ENCODE measurements at regions not wholly inside any gene's neighbourhood (a gene's known extent, or its start where the extent isn't known, plus 50 kb on each side); places are given as distances from the start of the nearest gene placed in this dataset.

DNA sequence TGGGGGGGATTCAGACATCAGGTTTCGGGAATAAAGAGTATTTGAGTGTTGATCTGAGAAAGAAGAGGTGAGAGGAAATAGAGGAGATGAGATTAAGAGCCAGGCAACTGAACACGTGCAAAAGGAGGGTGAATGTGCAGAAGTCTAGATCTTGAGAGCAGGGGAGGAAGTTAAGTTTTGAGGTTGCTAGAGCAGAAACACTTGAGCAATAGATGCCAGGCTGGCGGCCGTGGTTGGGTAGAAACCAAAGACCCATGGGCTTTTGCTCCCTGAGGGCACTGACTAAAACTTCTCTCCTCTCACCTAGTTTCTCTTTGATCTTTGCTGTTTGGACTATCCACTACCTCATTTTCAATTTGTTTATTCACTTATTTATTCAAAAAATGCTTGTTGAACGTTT lies 116.0 kb downstream of the CDC42EP3 start:
- no peak overlapping the region for H3K27ac ChIP-seq (ENCODE audit: low read depth, low read length)
- H3K79me2 ChIP-seq (ENCODE audit: control insufficient read depth, insufficient read depth, low read length, unreplicated experiment) = no peaks in the 10 kb centered on the region
- no peak overlapping the region for H2AFZ ChIP-seq (ENCODE audit: low read length, unreplicated experiment)
- no peaks in the 10 kb centered on the region for H3K27me3 ChIP-seq (ENCODE audit: insufficient read depth, low read length)
- peaks cover 5% of the 10 kb centered on the region for H3K4me1 ChIP-seq (ENCODE audit: control insufficient read depth, insufficient read depth, low read length, unreplicated experiment)
- no peak overlapping the region for H3K4me3 ChIP-seq (ENCODE audit: low read depth, low read length)
- H3K36me3 ChIP-seq (ENCODE audit: insufficient read depth, low read length) = no peaks in the 10 kb centered on the region

DNA sequence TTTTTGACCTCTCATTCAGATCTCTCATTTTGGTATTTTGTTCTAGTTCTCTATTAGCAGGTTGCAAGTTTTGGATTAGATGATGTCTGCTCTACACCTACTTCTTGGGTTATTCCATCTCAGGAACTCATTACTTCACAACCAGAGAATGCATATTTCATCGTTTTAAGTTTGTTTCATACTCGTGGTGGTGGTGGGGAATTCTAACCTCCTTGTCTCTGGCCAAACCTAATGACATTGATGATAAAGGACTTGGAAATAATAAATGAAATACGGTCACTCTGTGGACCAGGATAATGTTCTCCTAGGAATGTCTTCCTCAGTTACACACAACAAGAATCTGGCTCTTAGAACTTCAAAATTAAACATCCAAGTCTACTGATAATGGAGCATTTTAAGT lies 115.2 kb downstream of the CDC42EP3 start:
- H3K36me3 ChIP-seq (ENCODE audit: insufficient read depth, low read length) = no peaks in the 10 kb centered on the region
- H3K79me2 ChIP-seq (ENCODE audit: control insufficient read depth, insufficient read depth, low read length, unreplicated experiment) = no peaks in the 10 kb centered on the region
- H2AFZ ChIP-seq (ENCODE audit: low read length, unreplicated experiment) = no peak overlapping the region
- H3K27ac ChIP-seq (ENCODE audit: low read depth, low read length) = no peak overlapping the region
- peaks cover 13% of the 10 kb centered on the region for H3K4me1 ChIP-seq (ENCODE audit: control insufficient read depth, insufficient read depth, low read length, unreplicated experiment)
- H3K27me3 ChIP-seq (ENCODE audit: insufficient read depth, low read length) = no peaks in the 10 kb centered on the region
- no peak overlapping the region for H3K4me3 ChIP-seq (ENCODE audit: low read depth, low read length)

DNA sequence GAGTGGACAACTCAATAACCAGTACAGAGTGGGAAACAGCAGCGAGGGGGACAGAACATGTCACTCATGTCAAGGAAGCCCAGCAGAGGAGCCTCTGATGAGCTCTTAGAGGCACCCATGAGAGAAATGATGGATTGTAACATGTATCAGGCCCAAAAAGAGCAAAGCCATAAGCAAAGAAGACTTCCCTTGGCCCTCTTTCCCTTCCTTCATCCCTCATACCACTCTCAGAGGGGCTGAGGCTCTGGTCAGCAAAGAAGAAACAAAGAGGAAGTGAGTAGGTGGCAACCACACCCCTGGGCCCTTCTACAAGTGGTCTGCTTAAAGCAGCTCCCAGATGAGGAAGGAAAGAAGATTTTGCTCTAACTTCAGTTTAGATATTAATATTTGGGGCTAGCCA lies 112.8 kb downstream of the CDC42EP3 start:
- Histone ChIP-seq H3K4me3 (ENCODE audit: low read depth, low read length) (no peak overlapping the region), H3K4me1 (ENCODE audit: control insufficient read depth, insufficient read depth, low read length, unreplicated experiment) (peaks cover 35% of the 10 kb centered on the region), H3K79me2 (ENCODE audit: control insufficient read depth, insufficient read depth, low read length, unreplicated experiment) (no peaks in the 10 kb centered on the region), H3K27ac (ENCODE audit: low read depth, low read length) (no peak overlapping the region), H3K36me3 (ENCODE audit: insufficient read depth, low read length) (no peaks in the 10 kb centered on the region), H3K27me3 (ENCODE audit: insufficient read depth, low read length) (no peaks in the 10 kb centered on the region), H2AFZ (ENCODE audit: low read length, unreplicated experiment) (no peak overlapping the region)

DNA sequence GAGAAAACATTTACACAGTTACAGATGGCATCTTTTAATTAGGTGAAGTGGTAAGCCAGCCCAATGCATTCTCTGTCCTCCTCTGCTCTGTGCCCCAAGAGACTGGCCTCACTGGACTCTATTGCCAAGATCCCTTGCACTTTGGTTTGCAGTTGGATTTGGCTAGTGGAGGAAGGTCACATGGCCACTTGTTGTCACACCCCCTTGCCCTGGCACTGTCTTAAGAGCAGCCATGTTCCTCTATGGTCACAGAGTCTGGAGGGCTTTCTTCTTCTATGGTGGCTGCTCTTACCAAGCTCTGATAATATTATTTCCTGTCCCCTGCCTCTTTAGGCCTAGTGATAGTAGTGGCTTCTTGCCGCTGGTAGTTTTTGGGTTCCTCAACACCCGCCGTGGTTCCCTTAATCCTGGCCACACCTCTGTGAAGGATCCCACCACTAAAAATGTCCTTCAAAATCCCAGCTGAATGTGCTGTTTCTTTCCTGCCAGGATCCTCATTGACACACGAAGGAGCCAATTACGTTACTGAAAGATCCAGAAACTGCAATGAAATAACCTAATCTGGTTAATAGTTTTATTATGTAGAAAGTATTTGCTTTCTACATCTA lies 111.1 kb downstream of the CDC42EP3 start:
- no peaks in the 10 kb centered on the region for H3K79me2 ChIP-seq (ENCODE audit: control insufficient read depth, insufficient read depth, low read length, unreplicated experiment)
- peak overlapping the region; percentile 95 for H3K27ac ChIP-seq (ENCODE audit: low read depth, low read length)
- H3K36me3 ChIP-seq (ENCODE audit: insufficient read depth, low read length) = no peaks in the 10 kb centered on the region
- no peak overlapping the region for H3K4me3 ChIP-seq (ENCODE audit: low read depth, low read length)
- H2AFZ ChIP-seq (ENCODE audit: low read length, unreplicated experiment) = no peak overlapping the region
- H3K27me3 ChIP-seq (ENCODE audit: insufficient read depth, low read length) = no peaks in the 10 kb centered on the region
- peaks cover 42% of the 10 kb centered on the region for H3K4me1 ChIP-seq (ENCODE audit: control insufficient read depth, insufficient read depth, low read length, unreplicated experiment)

DNA sequence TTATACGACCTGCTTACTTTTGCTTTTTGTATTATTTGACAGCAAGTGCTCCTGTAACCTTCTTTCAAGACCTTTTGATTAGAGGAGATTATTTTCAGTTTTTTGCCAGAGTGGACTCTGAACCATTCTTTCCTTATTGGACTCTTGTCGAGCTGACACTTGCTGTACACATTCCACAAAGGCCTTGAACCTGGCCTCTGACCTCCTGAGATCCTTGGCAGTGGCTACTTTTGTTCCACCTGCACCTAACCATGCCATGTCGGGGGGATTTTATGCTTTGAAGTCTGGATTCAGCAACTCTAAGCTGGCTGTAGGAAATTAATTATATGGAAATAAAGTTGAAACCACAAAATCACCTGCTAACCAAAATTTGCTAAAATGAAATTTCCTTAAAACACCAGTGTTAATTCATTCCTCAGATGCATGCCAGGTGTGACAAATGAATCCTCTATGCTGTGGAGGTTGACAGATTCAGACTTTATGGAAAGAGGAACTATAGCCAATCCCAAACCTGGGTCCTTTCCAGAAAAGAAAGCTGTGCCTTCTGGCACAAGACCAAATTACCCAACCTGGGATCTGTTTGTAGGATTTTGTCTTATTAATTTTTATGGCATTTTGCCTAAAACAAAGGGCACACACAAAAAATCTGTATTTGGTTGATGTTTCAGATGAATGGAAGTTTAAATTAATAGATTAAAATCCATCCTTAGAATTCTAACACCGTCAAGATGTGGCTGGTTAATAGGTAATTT lies 110.4 kb downstream of the CDC42EP3 start:
- Histone ChIP-seq H2AFZ (ENCODE audit: low read length, unreplicated experiment) (no peak overlapping the region), H3K36me3 (ENCODE audit: insufficient read depth, low read length) (no peaks in the 10 kb centered on the region), H3K79me2 (ENCODE audit: control insufficient read depth, insufficient read depth, low read length, unreplicated experiment) (no peaks in the 10 kb centered on the region), H3K4me1 (ENCODE audit: control insufficient read depth, insufficient read depth, low read length, unreplicated experiment) (peaks cover 43% of the 10 kb centered on the region), H3K27ac (ENCODE audit: low read depth, low read length) (peak overlapping the region; percentile 95), H3K4me3 (ENCODE audit: low read depth, low read length) (no peak overlapping the region; the same call in 1 of the 2 replicates), H3K27me3 (ENCODE audit: insufficient read depth, low read length) (no peaks in the 10 kb centered on the region)

DNA sequence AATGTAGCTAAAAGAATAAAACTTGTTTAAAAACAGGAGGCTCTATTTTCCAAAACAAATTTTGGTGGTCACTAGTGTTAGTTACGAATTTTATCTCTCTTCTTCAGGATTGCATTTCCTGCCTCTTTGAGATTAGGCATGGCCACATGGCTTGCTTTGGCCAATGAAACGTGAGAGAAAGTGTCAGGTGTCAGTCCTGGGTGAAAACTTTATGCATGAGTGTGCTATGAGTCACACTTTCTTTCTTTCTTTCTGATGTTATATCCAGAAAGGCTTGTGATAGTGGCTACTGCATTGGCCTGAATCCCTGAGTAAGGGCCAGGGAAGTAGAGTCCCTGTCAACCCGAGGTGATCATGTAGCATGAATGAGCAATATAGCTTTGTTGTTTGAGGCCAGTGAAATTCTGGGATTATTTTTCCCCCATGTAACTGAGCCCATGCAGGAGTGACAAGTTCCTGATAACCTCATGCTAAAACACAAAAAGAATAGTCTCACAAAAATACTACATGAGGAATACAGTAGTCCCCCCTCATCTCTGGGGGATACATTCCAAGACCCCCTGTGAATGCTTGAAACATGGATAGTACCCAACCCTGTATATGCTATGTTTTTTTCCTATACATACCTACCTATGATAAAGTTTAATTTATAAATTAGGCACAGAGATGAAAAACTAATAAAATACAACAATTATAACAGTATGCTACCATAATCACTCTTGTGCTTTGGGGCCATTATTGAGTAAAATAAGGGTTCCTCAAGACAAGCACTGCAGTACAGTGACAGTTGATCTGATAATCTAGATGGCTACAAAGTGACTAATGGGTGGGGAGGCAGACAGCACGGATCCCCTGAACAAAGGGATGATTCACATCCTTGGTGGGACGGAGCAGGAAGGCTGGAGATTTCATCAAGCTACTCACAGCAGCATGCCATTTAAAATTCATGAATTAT lies 109.5 kb downstream of the CDC42EP3 start:
- no peaks in the 10 kb centered on the region for H3K79me2 ChIP-seq (ENCODE audit: control insufficient read depth, insufficient read depth, low read length, unreplicated experiment)
- H3K36me3 ChIP-seq (ENCODE audit: insufficient read depth, low read length) = no peaks in the 10 kb centered on the region
- H3K27ac ChIP-seq (ENCODE audit: low read depth, low read length) = peak overlapping the region; percentile 95
- H3K27me3 ChIP-seq (ENCODE audit: insufficient read depth, low read length) = no peaks in the 10 kb centered on the region
- peaks cover 51% of the 10 kb centered on the region for H3K4me1 ChIP-seq (ENCODE audit: control insufficient read depth, insufficient read depth, low read length, unreplicated experiment)
- H2AFZ ChIP-seq (ENCODE audit: low read length, unreplicated experiment) = no peak overlapping the region
- peak overlapping the region; percentile 38 for H3K4me3 ChIP-seq (ENCODE audit: low read depth, low read length)

DNA sequence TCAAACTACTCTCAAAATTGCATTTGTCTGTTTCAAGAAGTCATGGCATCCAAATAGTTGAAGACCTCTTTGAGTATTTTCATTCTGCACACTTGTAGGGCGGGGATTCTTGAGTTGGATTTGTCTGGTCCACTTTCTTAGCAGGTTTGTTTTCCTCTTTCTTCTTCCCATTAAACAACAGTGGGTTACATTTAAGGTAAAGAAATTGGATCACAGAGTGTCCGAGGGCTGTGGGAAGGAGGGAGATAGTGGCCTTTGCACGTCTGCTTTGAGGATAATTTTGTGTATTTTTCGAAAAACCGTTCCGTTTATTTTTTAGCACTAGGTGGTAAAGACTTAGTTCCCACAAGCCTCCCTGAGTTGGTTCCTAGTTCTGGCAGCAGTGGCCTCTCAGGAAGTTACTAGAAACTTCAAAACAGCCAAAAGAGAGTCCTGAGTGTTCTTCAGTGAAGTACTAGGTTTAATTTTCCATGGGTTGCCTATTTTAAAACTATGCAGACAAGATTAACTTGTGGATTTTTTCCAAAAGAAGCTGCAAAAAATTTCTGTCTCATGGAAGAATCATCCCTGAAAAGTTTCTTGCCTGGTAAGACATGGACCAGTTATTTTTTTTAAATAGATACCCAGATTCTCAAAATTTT lies 107.9 kb downstream of the CDC42EP3 start:
- Histone ChIP-seq H3K27me3 (ENCODE audit: insufficient read depth, low read length) (no peaks in the 10 kb centered on the region), H3K36me3 (ENCODE audit: insufficient read depth, low read length) (no peaks in the 10 kb centered on the region), H2AFZ (ENCODE audit: low read length, unreplicated experiment) (peak overlapping the region; percentile 47), H3K27ac (ENCODE audit: low read depth, low read length) (peak overlapping the region; percentile 95), H3K4me3 (ENCODE audit: low read depth, low read length) (no peak overlapping the region; the same call in 1 of the 2 replicates), H3K79me2 (ENCODE audit: control insufficient read depth, insufficient read depth, low read length, unreplicated experiment) (no peaks in the 10 kb centered on the region), H3K4me1 (ENCODE audit: control insufficient read depth, insufficient read depth, low read length, unreplicated experiment) (peaks cover 58% of the 10 kb centered on the region)

DNA sequence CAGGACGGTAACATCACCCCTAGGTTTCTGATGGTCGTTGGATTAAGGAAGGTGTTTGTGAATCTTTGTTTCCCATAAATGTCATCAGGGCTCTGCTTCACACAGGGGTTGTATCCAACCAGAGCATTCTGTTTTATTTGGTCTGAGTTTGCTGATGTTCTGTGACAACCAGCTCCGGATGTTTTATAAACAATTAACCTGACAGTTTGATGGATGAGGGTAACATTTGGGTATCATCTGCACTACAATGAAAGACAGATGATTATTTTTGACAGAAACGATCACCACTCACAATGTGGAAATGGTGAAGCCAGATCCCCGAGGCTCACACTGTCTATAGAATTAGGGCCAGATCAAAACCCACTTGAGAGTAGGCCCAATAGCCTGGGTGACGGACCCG lies 107.1 kb downstream of the CDC42EP3 start:
- no peak overlapping the region for H3K4me3 ChIP-seq (ENCODE audit: low read depth, low read length)
- peaks cover 62% of the 10 kb centered on the region for H3K4me1 ChIP-seq (ENCODE audit: control insufficient read depth, insufficient read depth, low read length, unreplicated experiment)
- no peak overlapping the region for H3K27ac ChIP-seq (ENCODE audit: low read depth, low read length)
- no peaks in the 10 kb centered on the region for H3K36me3 ChIP-seq (ENCODE audit: insufficient read depth, low read length)
- no peaks in the 10 kb centered on the region for H3K79me2 ChIP-seq (ENCODE audit: control insufficient read depth, insufficient read depth, low read length, unreplicated experiment)
- H3K27me3 ChIP-seq (ENCODE audit: insufficient read depth, low read length) = no peaks in the 10 kb centered on the region
- no peak overlapping the region for H2AFZ ChIP-seq (ENCODE audit: low read length, unreplicated experiment)

DNA sequence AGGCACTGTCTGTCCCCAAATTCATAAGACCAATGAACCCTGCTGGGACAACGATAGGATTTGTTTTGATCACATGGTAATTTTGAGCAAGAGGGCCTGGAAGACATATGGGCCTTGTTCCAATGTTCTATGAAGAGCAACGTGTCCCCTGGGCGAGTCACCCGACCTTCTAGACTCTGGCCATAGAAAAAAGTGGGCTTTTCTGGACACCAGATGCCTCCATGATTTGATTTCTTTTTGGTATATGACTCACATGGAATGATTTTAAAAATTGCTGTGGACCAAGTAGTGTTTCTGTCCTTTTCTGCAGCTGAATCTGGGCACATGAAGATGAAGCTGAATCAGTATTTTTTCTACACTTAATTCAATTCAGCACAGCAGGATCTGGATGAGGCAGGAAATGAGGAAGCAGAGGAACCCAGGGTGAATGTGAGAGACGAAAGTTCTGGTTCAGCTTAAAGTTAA lies 104.9 kb downstream of the CDC42EP3 start:
- Histone ChIP-seq H2AFZ (ENCODE audit: low read length, unreplicated experiment) (peak overlapping the region; percentile 81), H3K4me1 (ENCODE audit: control insufficient read depth, insufficient read depth, low read length, unreplicated experiment) (peaks cover 69% of the 10 kb centered on the region)

DNA sequence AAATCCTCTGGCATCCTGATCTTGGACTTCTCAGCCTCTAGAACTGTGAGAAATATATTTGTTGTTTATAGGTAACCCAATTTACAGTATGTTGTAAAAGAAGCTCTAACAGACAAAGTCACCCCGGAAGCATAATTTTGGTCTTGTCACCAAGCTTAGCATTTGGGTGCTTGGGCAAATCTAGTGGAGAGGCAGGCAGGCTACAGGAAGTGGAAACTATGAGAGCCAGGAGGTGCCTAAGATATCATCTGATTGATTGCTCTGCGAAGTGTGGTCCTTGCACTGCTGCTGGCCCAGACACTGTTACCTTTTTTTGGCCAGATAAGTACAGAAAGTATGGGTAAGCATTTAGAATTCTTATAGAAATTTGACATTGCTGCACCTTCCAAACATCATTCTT lies 102.9 kb downstream of the CDC42EP3 start:
- H3K27ac ChIP-seq (ENCODE audit: low read depth, low read length) = no peak overlapping the region
- H2AFZ ChIP-seq (ENCODE audit: low read length, unreplicated experiment) = no peak overlapping the region
- H3K4me3 ChIP-seq (ENCODE audit: low read depth, low read length) = no peak overlapping the region
- H3K27me3 ChIP-seq (ENCODE audit: insufficient read depth, low read length) = no peaks in the 10 kb centered on the region
- H3K79me2 ChIP-seq (ENCODE audit: control insufficient read depth, insufficient read depth, low read length, unreplicated experiment) = no peaks in the 10 kb centered on the region
- H3K4me1 ChIP-seq (ENCODE audit: control insufficient read depth, insufficient read depth, low read length, unreplicated experiment) = peaks cover 68% of the 10 kb centered on the region
- H3K36me3 ChIP-seq (ENCODE audit: insufficient read depth, low read length) = no peaks in the 10 kb centered on the region

More for the DNA sequence above, 104.9 kb downstream of the CDC42EP3 start:
- Histone ChIP-seq H3K4me3 (ENCODE audit: low read depth, low read length) (peak overlapping the region; percentile 23; the same call in 1 of the 2 replicates), H3K79me2 (ENCODE audit: control insufficient read depth, insufficient read depth, low read length, unreplicated experiment) (no peaks in the 10 kb centered on the region), H3K27me3 (ENCODE audit: insufficient read depth, low read length) (no peaks in the 10 kb centered on the region), H3K27ac (ENCODE audit: low read depth, low read length) (peak overlapping the region; percentile 87), H3K36me3 (ENCODE audit: insufficient read depth, low read length) (no peaks in the 10 kb centered on the region)
